ENCODE measurements at regions not wholly inside any gene's neighbourhood (a gene's known extent, or its start where the extent isn't known, plus 50 kb on each side); places are given as distances from the start of the nearest gene placed in this dataset.
A peak's percentile ranks its signal among the peaks of the same experiment; 100 is the strongest.
"Not testable (repeated sequence)": the region's sequence is repeated elsewhere in the genome, so short reads cannot be mapped to it uniquely, and the experiment has no call there.

GRCh38 chr2:131829456-131830241, 302.0 kb downstream of the CCDC74A start:
- H3K4me1 ChIP-seq (ENCODE audit: control insufficient read depth, insufficient read depth, low read length, poor library complexity, severe bottlenecking); H3K4me3 Mint-ChIP-seq; ATAC-seq (ENCODE audit: low read depth in 2 of 2); H3K4me3 ChIP-seq (ENCODE audit: low read depth, low read length); H3K4me1 Mint-ChIP-seq; H3K27me3 ChIP-seq (ENCODE audit: control insufficient read depth, insufficient read depth, low read length); H3K36me3 ChIP-seq (ENCODE audit: control insufficient read depth, insufficient read depth, low read length); H3K27ac ChIP-seq (ENCODE audit: insufficient read depth, low read length, poor library complexity, severe bottlenecking); DNase-seq; H3K27me3 Mint-ChIP-seq; H3K36me3 Mint-ChIP-seq; H3K27ac Mint-ChIP-seq; H3K9me3 Mint-ChIP-seq; H3K9me3 ChIP-seq (ENCODE audit: control insufficient read depth in 2 of 2, low read length in 2 of 2): not testable (repeated sequence)

DNA sequence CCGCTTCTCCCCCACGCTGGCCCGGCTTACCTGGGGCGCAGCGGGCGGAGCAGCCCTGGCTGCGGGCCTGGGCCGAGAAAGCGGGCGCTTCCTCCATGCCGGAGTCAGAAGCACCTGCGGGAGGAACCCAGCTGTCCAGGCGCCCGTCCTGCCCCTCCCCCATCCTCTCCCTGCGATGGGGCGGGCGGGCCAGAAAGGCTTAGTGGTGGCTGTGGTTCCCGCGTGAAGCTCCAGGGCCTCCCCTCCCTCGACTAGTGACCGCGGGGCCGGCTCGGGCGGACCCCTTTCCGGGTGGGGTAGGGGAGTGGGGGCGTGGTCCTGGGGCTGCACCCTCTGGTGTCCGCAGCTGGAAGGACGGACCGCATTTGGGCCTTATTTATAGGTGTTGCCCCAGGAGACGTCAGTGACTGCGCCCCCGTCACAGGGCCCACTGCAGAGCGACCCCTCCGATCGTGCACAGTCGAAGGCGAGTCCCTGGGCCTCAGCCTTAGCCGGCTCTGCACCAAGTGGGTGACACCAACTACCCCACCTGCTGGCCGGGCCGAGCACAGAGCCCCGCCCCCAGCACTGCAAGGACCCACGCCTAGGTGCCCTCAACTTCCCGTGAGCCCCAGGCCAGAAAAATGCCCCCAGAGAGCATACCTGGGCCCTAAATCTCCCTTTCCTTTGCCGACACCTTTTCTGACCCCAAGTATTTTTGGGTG, 302.7 kb downstream of the CCDC74A start:
- H3K27me3 ChIP-seq (ENCODE audit: control insufficient read depth, insufficient read depth, low read length); H3K4me3 Mint-ChIP-seq; H3K4me3 ChIP-seq (ENCODE audit: low read depth, low read length); H3K36me3 ChIP-seq (ENCODE audit: control insufficient read depth, insufficient read depth, low read length); H3K4me1 ChIP-seq (ENCODE audit: control insufficient read depth, insufficient read depth, low read length, poor library complexity, severe bottlenecking); H3K27ac ChIP-seq (ENCODE audit: insufficient read depth, low read length, poor library complexity, severe bottlenecking); H3K9me3 Mint-ChIP-seq; DNase-seq; H3K9me3 ChIP-seq (ENCODE audit: control insufficient read depth in 2 of 2, low read length in 2 of 2); ATAC-seq (ENCODE audit: low read depth in 2 of 2); H3K4me1 Mint-ChIP-seq; H3K27me3 Mint-ChIP-seq; H3K36me3 Mint-ChIP-seq; H3K27ac Mint-ChIP-seq: not testable (repeated sequence)

- H3K4me1 ChIP-seq (ENCODE audit: control insufficient read depth, insufficient read depth, low read length, poor library complexity, severe bottlenecking); DNase-seq; H3K9me3 Mint-ChIP-seq; H3K4me3 Mint-ChIP-seq; H3K36me3 ChIP-seq (ENCODE audit: control insufficient read depth, insufficient read depth, low read length); H3K27ac ChIP-seq (ENCODE audit: insufficient read depth, low read length, poor library complexity, severe bottlenecking); H3K4me1 Mint-ChIP-seq; H3K9me3 ChIP-seq (ENCODE audit: control insufficient read depth in 2 of 2, low read length in 2 of 2); ATAC-seq (ENCODE audit: low read depth in 2 of 2); H3K36me3 Mint-ChIP-seq; H3K4me3 ChIP-seq (ENCODE audit: low read depth, low read length); H3K27me3 Mint-ChIP-seq; H3K27ac Mint-ChIP-seq; H3K27me3 ChIP-seq (ENCODE audit: control insufficient read depth, insufficient read depth, low read length): not testable (repeated sequence)
Observed at GRCh38 chr2:131830946-131831310, 303.2 kb downstream of the CCDC74A start.

DNA sequence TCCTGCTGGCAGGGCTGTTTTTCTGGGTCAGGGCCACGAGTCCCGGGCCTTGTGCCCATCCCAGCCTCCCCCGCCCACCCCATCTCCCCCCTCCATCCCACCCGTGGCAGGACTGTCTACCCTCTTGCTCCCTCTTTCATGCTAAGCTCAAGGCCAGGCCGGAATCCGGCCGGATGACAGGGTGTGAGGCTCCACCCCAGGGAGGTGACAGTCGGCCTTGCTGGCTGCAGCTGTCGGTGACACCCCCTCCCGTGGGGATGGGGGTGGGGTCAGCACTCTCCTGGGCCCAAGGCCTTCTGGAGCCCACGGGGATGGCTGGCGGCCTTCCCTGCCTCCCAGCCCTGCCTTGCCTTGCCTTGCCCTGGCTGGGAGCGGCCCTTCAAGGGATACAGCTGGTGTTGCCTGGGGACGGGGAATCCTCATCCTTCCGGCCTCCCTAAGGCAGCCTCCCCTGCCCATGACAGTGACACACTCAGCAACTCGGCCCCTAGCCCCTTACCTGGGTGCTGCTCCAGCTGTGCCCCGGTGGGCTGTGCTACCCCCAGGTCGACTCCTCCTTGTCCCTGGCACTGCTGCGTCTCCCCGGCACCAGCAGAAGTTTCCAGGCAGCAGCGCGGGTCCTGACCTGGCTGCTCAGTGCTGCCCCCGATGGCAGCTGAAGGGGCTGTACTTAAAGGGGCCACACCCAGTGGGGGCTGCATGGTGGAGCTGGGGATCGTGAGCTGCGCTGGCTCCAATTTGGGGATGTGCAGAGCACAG, 303.9 kb downstream of the CCDC74A start:
- H3K4me3 ChIP-seq (ENCODE audit: low read depth, low read length); H3K27me3 Mint-ChIP-seq; H3K27ac Mint-ChIP-seq; H3K4me1 Mint-ChIP-seq; H3K27ac ChIP-seq (ENCODE audit: insufficient read depth, low read length, poor library complexity, severe bottlenecking); H3K27me3 ChIP-seq (ENCODE audit: control insufficient read depth, insufficient read depth, low read length); H3K9me3 Mint-ChIP-seq; H3K4me1 ChIP-seq (ENCODE audit: control insufficient read depth, insufficient read depth, low read length, poor library complexity, severe bottlenecking); H3K36me3 Mint-ChIP-seq; H3K9me3 ChIP-seq (ENCODE audit: control insufficient read depth in 2 of 2, low read length in 2 of 2); H3K4me3 Mint-ChIP-seq; H3K36me3 ChIP-seq (ENCODE audit: control insufficient read depth, insufficient read depth, low read length); DNase-seq: not testable (repeated sequence)
- peak in 1 of 2 donors; percentile 32 for ATAC-seq (ENCODE audit: low read depth in 2 of 2)

- not testable (repeated sequence) for H3K36me3 Mint-ChIP-seq; H3K4me1 ChIP-seq (ENCODE audit: control insufficient read depth, insufficient read depth, low read length, poor library complexity, severe bottlenecking); ATAC-seq (ENCODE audit: low read depth in 2 of 2); H3K27me3 ChIP-seq (ENCODE audit: control insufficient read depth, insufficient read depth, low read length); H3K4me1 Mint-ChIP-seq; H3K27me3 Mint-ChIP-seq; DNase-seq; H3K9me3 ChIP-seq (ENCODE audit: control insufficient read depth in 2 of 2, low read length in 2 of 2); H3K36me3 ChIP-seq (ENCODE audit: control insufficient read depth, insufficient read depth, low read length); H3K27ac ChIP-seq (ENCODE audit: insufficient read depth, low read length, poor library complexity, severe bottlenecking); H3K9me3 Mint-ChIP-seq; H3K27ac Mint-ChIP-seq; H3K4me3 Mint-ChIP-seq; H3K4me3 ChIP-seq (ENCODE audit: low read depth, low read length)
Observed at GRCh38 chr2:131832209-131832780, 304.6 kb downstream of the CCDC74A start.

DNA sequence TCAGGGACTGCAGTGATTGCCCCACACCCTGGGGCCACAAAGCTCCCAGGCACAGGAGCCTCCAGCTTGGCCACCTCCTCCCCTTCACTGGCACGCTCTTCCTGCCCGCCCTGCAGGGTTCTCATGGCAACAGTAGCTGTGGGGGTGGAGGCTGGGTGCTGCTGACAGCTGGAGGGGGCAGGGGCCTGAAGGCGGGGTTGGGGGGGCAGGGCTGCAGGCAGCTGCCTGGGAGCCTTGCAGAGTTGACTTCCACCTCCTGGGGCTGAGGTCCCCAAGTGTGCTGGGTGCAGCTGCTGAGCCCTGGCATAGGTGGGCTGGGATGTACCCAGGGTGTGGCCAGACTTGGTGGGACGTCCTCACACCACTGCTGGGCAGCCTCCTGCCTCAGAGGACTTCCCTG, 305.2 kb downstream of the CCDC74A start:
- not testable (repeated sequence) for H3K4me3 ChIP-seq (ENCODE audit: low read depth, low read length); H3K27ac ChIP-seq (ENCODE audit: insufficient read depth, low read length, poor library complexity, severe bottlenecking); H3K9me3 ChIP-seq (ENCODE audit: control insufficient read depth in 2 of 2, low read length in 2 of 2); H3K4me1 Mint-ChIP-seq; H3K9me3 Mint-ChIP-seq; H3K4me1 ChIP-seq (ENCODE audit: control insufficient read depth, insufficient read depth, low read length, poor library complexity, severe bottlenecking); H3K36me3 Mint-ChIP-seq; H3K27me3 Mint-ChIP-seq; H3K27me3 ChIP-seq (ENCODE audit: control insufficient read depth, insufficient read depth, low read length); H3K4me3 Mint-ChIP-seq; H3K27ac Mint-ChIP-seq; ATAC-seq (ENCODE audit: low read depth in 2 of 2); DNase-seq; H3K36me3 ChIP-seq (ENCODE audit: control insufficient read depth, insufficient read depth, low read length)

- ATAC-seq (ENCODE audit: low read depth in 2 of 2); H3K27ac ChIP-seq (ENCODE audit: insufficient read depth, low read length, poor library complexity, severe bottlenecking); H3K4me1 ChIP-seq (ENCODE audit: control insufficient read depth, insufficient read depth, low read length, poor library complexity, severe bottlenecking): not testable (repeated sequence)
Observed at GRCh38 chr2:131833367-131834202, 305.9 kb downstream of the CCDC74A start.

More at GRCh38 chr2:131833367-131834202, 305.9 kb downstream of the CCDC74A start:
- H3K4me3 Mint-ChIP-seq; H3K9me3 ChIP-seq (ENCODE audit: control insufficient read depth in 2 of 2, low read length in 2 of 2); H3K27me3 Mint-ChIP-seq; H3K27ac Mint-ChIP-seq; H3K36me3 ChIP-seq (ENCODE audit: control insufficient read depth, insufficient read depth, low read length); H3K9me3 Mint-ChIP-seq; H3K4me1 Mint-ChIP-seq; H3K36me3 Mint-ChIP-seq; H3K27me3 ChIP-seq (ENCODE audit: control insufficient read depth, insufficient read depth, low read length); H3K4me3 ChIP-seq (ENCODE audit: low read depth, low read length); DNase-seq: not testable (repeated sequence)
